HCT116 (cell line): ENCODE measurements at regions not wholly inside any gene's neighbourhood (a gene's known extent, or its start where the extent isn't known, plus 50 kb on each side); places are given as distances from the start of the nearest gene placed in this dataset.

ENCODE experiments used
- ATAC-seq: fragments of 200-7000 bp; cut with Tn5 transposase; 2 replicates; pipeline ENCODE4 v1.9.1; 2020; ENCODE audit warnings: mild to moderate bottlenecking, moderate library complexity
- BruUV-seq: library from RNA; stranded (reverse); fragments of 400-500 nt; replicated peaks from 2 replicates; lab custom pipeline; 2021; lab: Mats Ljungman, UMichigan
- CTCF ChIA-PET: fragments of 300-600 bp; sonication (Branson Sonifier 250); formaldehyde crosslinking; loops from one replicate; lab custom pipeline; 2021; ENCODE audit warnings: antibody characterized with exemption; lab: Charles Lee
- POLR2A ChIA-PET: fragments of 300-600, 350-600 bp; sonication (Branson Sonifier 250); formaldehyde crosslinking; loops from one replicate; lab custom pipeline; 2021; ENCODE audit warnings: antibody characterized with exemption; lab: Charles Lee
- RAD21 ChIA-PET, 2 experiments: fragments of 300-600 bp; sonication (Branson Sonifier 250); formaldehyde crosslinking; loops; one replicate each; lab custom pipeline; 2023; ENCODE audit warnings: low total read pairs in 2 of 2; ENCODE audit not compliant: uncharacterized antibody in 2 of 2, unreplicated experiment in 2 of 2, low non-redundant PET in 1 of 2; lab: Charles Lee
- DNase-seq: peaks from one replicate; pipeline ENCODE4 v3.0.0-alpha.2; 2010; ENCODE audit warnings: low read depth, low spot score
- H2AFZ ChIP-seq: fragments of 200-600 bp; shearing (Covaris generic), sonication (generic); 2 replicates; pipeline ENCODE4 v1.6.1; 2017; ENCODE audit warnings: low read depth, mixed run types, mixed read lengths, antibody characterized with exemption, low read length; ENCODE audit not compliant: poor library complexity, severe bottlenecking
- H3K27ac ChIP-seq: 2 replicates; pipeline ENCODE4 v1.5.1; 2012; ENCODE audit warnings: low read depth, low read length
- H3K27me3 ChIP-seq: fragments of 200-600 bp; sonication (generic); 2 replicates; pipeline ENCODE4 v1.6.1; 2016; ENCODE audit warnings: mixed run types, low read length, mixed read lengths; ENCODE audit not compliant: insufficient read depth
- H3K36me3 ChIP-seq, 2 experiments: fragments of 200-500 bp in 1 of 2; fragments of 200-600 bp in 1 of 2; sonication (Bioruptor generic) in 1 of 2; sonication (generic) in 1 of 2; 2 replicates each; pipeline versions ENCODE4 v1.5.1 to v1.6.1; 2014 to 2016; ENCODE audit warnings: low read length in 2 of 2, inconsistent platforms in 1 of 2, mixed read lengths in 1 of 2, mixed run types in 1 of 2; ENCODE audit not compliant: insufficient read depth in 2 of 2, control insufficient read depth in 1 of 2
- H3K4me1 ChIP-seq, 2 experiments: fragments of 200-600 bp in 1 of 2; sonication (generic) in 1 of 2; 2 replicates each; pipeline versions ENCODE4 v1.5.1 to v1.6.1; 2012 to 2017; ENCODE audit warnings: low read length in 2 of 2, inconsistent platforms in 1 of 2, mild to moderate bottlenecking in 1 of 2, mixed read lengths in 1 of 2, mixed run types in 1 of 2, moderate library complexity in 1 of 2; ENCODE audit not compliant: insufficient read depth in 2 of 2, control insufficient read depth in 1 of 2
- H3K4me2 ChIP-seq: fragments of 200-600 bp; sonication (generic); 2 replicates; pipeline ENCODE4 v1.6.1; 2017; ENCODE audit warnings: mixed run types, low read length, mixed read lengths
- H3K4me3 ChIP-seq, 2 experiments: fragments of 200-600 bp in 1 of 2; sonication (generic) in 1 of 2; replicated peaks in 1 of 2; 2 replicates each; pipeline ENCODE4 v1.5.1; 2011 to 2016; ENCODE audit warnings: low read length in 2 of 2, control low read depth in 1 of 2, low read depth in 1 of 2, mild to moderate bottlenecking in 1 of 2, mixed read lengths in 1 of 2, mixed run types in 1 of 2
- H3K79me2 ChIP-seq: fragments of 200-600 bp; sonication (generic); 2 replicates; pipeline ENCODE4 v1.6.1; 2017; ENCODE audit warnings: mild to moderate bottlenecking, mixed run types, low read length, moderate library complexity, mixed read lengths; ENCODE audit not compliant: insufficient read depth
- H3K9ac ChIP-seq: fragments of 200-600 bp; sonication (generic); 2 replicates; pipeline ENCODE4 v1.6.1; 2016; ENCODE audit warnings: low read length, mixed read lengths
- H3K9me2 ChIP-seq: fragments of 200-600 bp; sonication (generic), shearing (Covaris generic); 2 replicates; pipeline ENCODE4 v1.6.1; 2017; ENCODE audit warnings: mixed run types, mild to moderate bottlenecking, moderate library complexity; ENCODE audit not compliant: insufficient read depth
- H3K9me3 ChIP-seq, 2 experiments: fragments of 200-500 bp in 1 of 2; fragments of 200-600 bp in 1 of 2; sonication (Bioruptor generic) in 1 of 2; sonication (generic) in 1 of 2; 2 replicates each; pipeline ENCODE4 v1.6.1; 2014 to 2017; ENCODE audit warnings: low read length in 2 of 2, mixed read lengths in 2 of 2, inconsistent platforms in 1 of 2, low read depth in 1 of 2, mild to moderate bottlenecking in 1 of 2, mixed run types in 1 of 2, moderate library complexity in 1 of 2; ENCODE audit not compliant: control insufficient read depth in 1 of 2, insufficient read depth in 1 of 2
- H4K20me1 ChIP-seq: fragments of 200-600 bp; sonication (generic), shearing (Covaris generic); 2 replicates; pipeline ENCODE4 v1.6.1; 2017; ENCODE audit warnings: mixed run types, mild to moderate bottlenecking, moderate library complexity; ENCODE audit not compliant: insufficient read depth
- ATF3 ChIP-seq: IDR thresholded peaks from 2 replicates; pipeline ENCODE4 v1.6.1; 2012
- CBX3 ChIP-seq: IDR thresholded peaks from 2 replicates; pipeline ENCODE4 v1.6.1; 2012; ENCODE audit warnings: low read depth
- CTCF ChIP-seq, 3 experiments: fragments of 200-600 bp in 1 of 3; sonication (generic) in 1 of 3; IDR thresholded peaks in 2 of 3; conservative IDR thresholded peaks in 1 of 3; 2 replicates each; pipeline ENCODE4 v1.5.1; 2012 to 2017; ENCODE audit warnings: low read depth in 2 of 3, low read length in 2 of 3, antibody characterized with exemption in 1 of 3, borderline replicate concordance in 1 of 3, control low read depth in 1 of 3, mild to moderate bottlenecking in 1 of 3, mixed read lengths in 1 of 3, mixed run types in 1 of 3, moderate library complexity in 1 of 3; ENCODE audit not compliant: insufficient read depth in 1 of 3
- EGR1 ChIP-seq: IDR thresholded peaks from 2 replicates; pipeline ENCODE4 v1.6.1; 2012; ENCODE audit warnings: low read depth
- EZH2 ChIP-seq: fragments of 200-600 bp; sonication (generic); IDR thresholded peaks from 2 replicates; pipeline ENCODE4 v1.6.1; 2017; ENCODE audit warnings: antibody characterized with exemption, mixed run types
- EZH2phosphoT487 ChIP-seq: fragments of 200-600 bp; IDR thresholded peaks from 2 replicates; pipeline ENCODE4 v1.6.1; 2018; ENCODE audit warnings: antibody characterized with exemption, borderline replicate concordance
- FOSL1 ChIP-seq: IDR thresholded peaks from 2 replicates; pipeline ENCODE4 v1.6.1; 2012; ENCODE audit warnings: low read depth
- MAX ChIP-seq: IDR thresholded peaks from 2 replicates; pipeline ENCODE4 v1.6.1; 2012
- POLR2A ChIP-seq: IDR thresholded peaks from 2 replicates; pipeline ENCODE4 v1.7.0; 2011; ENCODE audit warnings: borderline replicate concordance; ENCODE audit not compliant: insufficient read depth, insufficient read length; ENCODE audit errors: extremely low read depth
- RAD21 ChIP-seq: IDR thresholded peaks from 2 replicates; pipeline ENCODE4 v1.6.1; 2012; ENCODE audit warnings: low read depth, mild to moderate bottlenecking
- SIN3A ChIP-seq: IDR thresholded peaks from 2 replicates; pipeline ENCODE4 v1.6.1; 2012; ENCODE audit warnings: low read depth
- SRF ChIP-seq: IDR thresholded peaks from 2 replicates; pipeline ENCODE4 v1.6.1; 2012; ENCODE audit warnings: low read depth
- YY1 ChIP-seq: IDR thresholded peaks from 2 replicates; pipeline ENCODE4 v1.6.1; 2011; ENCODE audit warnings: low read length, low read depth, moderate library complexity, mild to moderate bottlenecking; ENCODE audit not compliant: insufficient replicate concordance; ENCODE audit errors: extremely low read depth
- ZNF274 ChIP-seq: fragments of 200-500 bp; sonication (Bioruptor generic); IDR thresholded peaks from 2 replicates; pipeline ENCODE4 v1.6.1; 2014; ENCODE audit warnings: mild to moderate bottlenecking, low read depth, low read length, inconsistent platforms
- intact Hi-C: fragments of 100-400 bp; cut with micrococcal nuclease; formaldehyde crosslinking; loops from 2 replicates; pipeline ENCODE4 v1.10.0; 2022

- TF ChIP-seq EGR1 (no peak), CTCF (IDR thresholded peaks at IDR 0.05 in 2 of 3, conservative IDR thresholded peaks at IDR 0.05 in 1 of 3; ENCODE audit: borderline replicate concordance in 1 of 3, insufficient read depth in 1 of 3, low read depth in 2 of 3, low read length in 2 of 3) (no peak), MAX (no peak), EZH2 (no peak), YY1 (no peak), SRF (no peak), EZH2phosphoT487 (no peak)
- H3K4me2 ChIP-seq, result no peak overlapping the region
- intact Hi-C loops, result no loop called here
Observed at GRCh38 chr3:144524531-144524930, 552.9 kb downstream of the DIPK2A start.

GRCh38 chr3:144529566-144529965, 557.9 kb downstream of the DIPK2A start:
- TF ChIP-seq POLR2A (no peak), ATF3 (no peak), YY1 (no peak), EZH2 (no peak), CTCF (IDR thresholded peaks at IDR 0.05 in 2 of 3, conservative IDR thresholded peaks at IDR 0.05 in 1 of 3; ENCODE audit: borderline replicate concordance in 1 of 3, insufficient read depth in 1 of 3, low read depth in 2 of 3, low read length in 2 of 3) (no peak), SIN3A (no peak), ZNF274 (no peak), CBX3 (no peak), FOSL1 (no peak), EZH2phosphoT487 (no peak), RAD21 (no peak)
- intact Hi-C loops, result no loop called here
- POLR2A ChIA-PET, result no interaction called here
- H3K4me1 ChIP-seq, result no peaks in the 10 kb centered on the region
- no peaks in the 10 kb centered on the region for H4K20me1 ChIP-seq
- CTCF ChIA-PET, result no interaction called here
- ATAC-seq, result no peak
- no peaks in the 10 kb centered on the region for H3K36me3 ChIP-seq
- H3K79me2 ChIP-seq, result no peaks in the 10 kb centered on the region
- no TSS peak for BruUV-seq
- no peaks in the 10 kb centered on the region for H3K27me3 ChIP-seq
- H2AFZ ChIP-seq, result no peak overlapping the region
- H3K9ac ChIP-seq, result no peak overlapping the region
- no peak for DNase-seq
- RAD21 ChIA-PET, result no interaction called here
- H3K4me3 ChIP-seq, result no peak overlapping the region
- H3K4me2 ChIP-seq, result no peak overlapping the region
- H3K9me2 ChIP-seq, result no peaks in the 10 kb centered on the region
- H3K9me3 ChIP-seq, result no peaks in the 10 kb centered on the region
- H3K27ac ChIP-seq, result no peak overlapping the region

More at GRCh38 chr3:144524531-144524930, 552.9 kb downstream of the DIPK2A start:
- Histone ChIP-seq H3K9me3 (no peaks in the 10 kb centered on the region), H3K9me2 (no peaks in the 10 kb centered on the region), H3K27ac (no peak overlapping the region), H3K36me3 (no peaks in the 10 kb centered on the region), H4K20me1 (no peaks in the 10 kb centered on the region), H3K27me3 (no peaks in the 10 kb centered on the region), H3K9ac (no peak overlapping the region), H3K79me2 (no peaks in the 10 kb centered on the region), H3K4me3 (no peak overlapping the region), H2AFZ (no peak overlapping the region), H3K4me1 (no peaks in the 10 kb centered on the region)
- DNase-seq (no peak), ATAC-seq (no peak)
- no TSS peak for BruUV-seq
- CTCF ChIA-PET, result no interaction called here
- RAD21 ChIA-PET, result no interaction called here
- POLR2A ChIA-PET, result no interaction called here
